NCI-H2107 treated with DMSO at 0.1 percent for 48 hours (cell line): ENCODE measurements at regions not wholly inside any gene's neighbourhood (a gene's known extent, or its start where the extent isn't known, plus 50 kb on each side); places are given as distances from the start of the nearest gene placed in this dataset.
"Not testable (repeated sequence)": the region's sequence is repeated elsewhere in the genome, so short reads cannot be mapped to it uniquely, and the experiment has no call there.

Source experiments
- DNase-seq: peaks from one replicate; lab custom pipeline; 2025; ENCODE audit not compliant: unreplicated experiment; lab: John Stamatoyannopoulos, UW

DNA sequence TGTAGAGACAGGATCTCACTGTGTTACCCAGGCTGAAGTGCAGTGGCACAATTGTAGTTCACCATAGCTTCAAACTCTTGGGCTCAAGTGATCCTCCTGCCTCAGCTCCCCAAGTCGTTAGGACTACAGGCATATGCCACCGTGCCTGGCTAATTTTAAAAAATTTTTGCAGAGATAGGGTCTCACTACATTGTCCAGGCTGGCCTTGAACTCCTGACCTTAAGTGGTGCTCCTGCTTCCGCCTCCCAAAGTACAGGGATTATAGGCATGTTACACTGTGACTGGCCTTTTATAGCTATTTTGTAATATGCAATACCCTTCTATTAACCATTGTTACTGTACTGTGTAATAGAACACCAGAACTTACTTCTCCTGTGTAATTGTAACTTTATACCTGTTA is 139.3 kb upstream of the ZNF267 start:
- no peak for DNase-seq

GRCh38 chr16:31745098-31745497 is 128.5 kb upstream of the ZNF267 start:
- DNase-seq: not testable (repeated sequence)

DNA sequence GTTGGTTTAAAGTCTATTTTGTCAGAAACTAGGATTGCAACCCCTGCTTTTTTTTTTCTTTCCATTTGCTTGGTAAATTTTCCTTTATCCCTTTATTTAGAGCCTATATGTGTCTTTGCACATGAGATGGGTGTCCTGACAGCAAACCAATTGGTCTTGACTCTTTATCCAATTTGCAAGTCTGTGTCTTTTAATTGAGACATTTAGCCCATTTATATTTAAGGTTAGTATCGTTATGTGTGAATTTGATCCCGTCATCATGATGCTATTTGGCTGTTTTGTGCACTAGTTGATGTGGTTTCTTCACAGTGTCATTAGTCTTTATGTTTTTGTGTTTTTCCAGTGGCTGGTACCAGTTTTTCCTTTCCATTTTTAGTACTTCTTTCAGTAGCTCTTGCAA is 127.7 kb upstream of the ZNF267 start:
- DNase-seq: no peak

DNA sequence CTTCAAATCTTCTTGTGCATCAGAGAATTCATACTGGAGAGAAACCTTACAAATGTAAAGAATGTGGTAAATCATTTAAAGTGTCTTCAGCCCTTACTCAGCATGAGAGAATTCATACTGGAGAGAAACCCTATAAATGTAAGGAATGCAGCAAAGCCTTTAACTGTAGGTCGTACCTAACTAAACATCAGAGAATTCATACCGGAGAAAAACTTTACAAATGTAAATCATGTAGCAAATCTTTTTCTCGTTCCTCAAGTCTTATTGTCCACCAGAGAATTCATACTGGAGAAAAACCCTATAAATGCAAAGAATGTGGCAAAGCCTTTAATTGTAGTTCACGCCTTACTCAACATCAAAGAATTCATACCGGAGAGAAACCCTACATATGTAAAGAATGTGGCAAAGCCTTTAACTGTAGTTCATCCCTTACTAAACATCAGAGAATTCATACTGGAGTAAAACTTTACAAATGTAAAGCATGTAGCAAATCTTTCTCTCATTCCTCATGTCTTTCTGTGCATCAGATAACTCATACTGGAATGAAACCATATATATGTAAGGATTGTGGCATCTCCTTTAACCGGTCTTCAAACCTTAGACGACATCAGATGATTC is 118.5 kb upstream of the ZNF267 start:
- no peak for DNase-seq

- DNase-seq: no peak
These were observed 109.5 kb upstream of the ZNF267 start for GRCh38 chr16:31764103-31764502.

DNA sequence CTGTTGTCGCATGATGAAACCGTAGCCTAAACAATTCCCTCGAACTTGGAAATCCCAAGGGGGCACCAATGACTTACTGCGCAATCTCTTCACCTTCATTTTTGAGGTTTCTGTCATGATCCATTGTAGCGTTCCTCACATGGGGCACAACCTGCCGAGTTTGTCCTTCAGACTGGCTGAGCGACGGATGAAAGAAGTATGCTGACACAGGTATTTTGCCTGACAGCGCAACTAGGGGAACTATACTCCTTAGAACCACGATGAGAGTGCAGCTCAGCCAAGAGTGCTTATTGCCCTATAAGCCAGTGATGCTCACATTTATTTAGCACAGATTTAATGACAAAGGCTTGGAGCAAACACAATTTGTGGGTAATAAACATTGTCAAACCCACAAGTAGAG is 106.3 kb upstream of the ZNF267 start:
- DNase-seq: no peak

GRCh38 chr16:31780342-31780741 is 93.3 kb upstream of the ZNF267 start:
- DNase-seq: no peak

DNA sequence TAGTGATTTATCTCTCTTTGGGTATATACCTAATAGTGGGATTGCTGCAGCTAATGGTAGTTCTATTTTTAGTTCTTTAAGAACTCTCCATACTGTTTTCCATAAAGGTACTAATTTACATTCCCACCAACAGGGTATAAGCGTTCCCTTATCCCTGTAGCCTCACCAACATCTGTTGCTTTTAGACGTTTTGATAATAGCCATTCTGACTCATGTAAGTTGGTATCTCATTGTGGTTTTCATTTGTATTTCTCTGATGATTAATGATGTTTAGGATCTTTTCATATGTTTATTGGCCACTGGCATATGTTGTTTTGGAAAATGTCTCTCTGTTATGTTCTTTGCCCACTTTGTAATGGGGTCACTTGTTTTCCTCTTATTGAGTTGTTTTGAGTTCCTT is 88.5 kb upstream of the ZNF267 start:
- no peak for DNase-seq

DNA sequence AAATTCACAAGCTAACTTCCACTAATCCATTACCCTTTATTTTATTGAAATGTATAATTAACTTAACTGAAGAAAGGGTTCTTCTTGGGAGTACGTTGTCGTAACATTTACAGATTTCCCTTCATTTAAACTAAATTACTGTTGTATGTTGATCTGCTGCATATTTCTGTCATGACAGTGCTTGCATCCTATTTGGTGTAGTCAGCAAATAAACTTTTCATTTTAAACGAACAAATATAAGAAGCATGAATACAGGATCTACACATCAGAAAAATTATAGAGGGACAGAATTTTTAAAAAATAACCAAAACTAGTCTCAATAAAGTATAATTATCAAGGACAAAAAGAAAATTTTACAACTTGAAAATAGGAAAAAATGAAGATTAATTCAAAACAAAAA is 66.5 kb upstream of the ZNF267 start:
- DNase-seq: no peak

DNA sequence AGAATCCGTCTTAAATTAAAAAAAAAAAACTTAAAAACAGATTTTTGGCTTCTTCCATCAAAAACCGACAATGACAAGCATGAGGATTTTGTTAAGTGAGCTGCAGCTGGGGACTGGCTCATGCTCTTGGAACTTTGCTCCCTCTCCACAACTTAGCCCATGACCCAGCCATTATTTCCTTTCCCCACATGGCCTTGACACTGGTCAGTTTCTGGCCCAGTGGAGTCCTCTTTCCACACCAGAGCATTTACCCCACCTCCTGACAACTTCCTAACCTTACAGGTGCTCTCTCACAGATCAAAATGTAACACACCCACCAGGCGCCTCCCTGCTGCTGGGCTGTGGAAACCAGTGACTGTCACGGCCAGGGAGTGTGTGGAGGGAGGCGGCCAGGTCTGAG is 62.7 kb upstream of the ZNF267 start:
- DNase-seq: no peak

- not testable (repeated sequence) for DNase-seq
These were observed 57.5 kb upstream of the ZNF267 start for GRCh38 chr16:31816141-31816540.

DNA sequence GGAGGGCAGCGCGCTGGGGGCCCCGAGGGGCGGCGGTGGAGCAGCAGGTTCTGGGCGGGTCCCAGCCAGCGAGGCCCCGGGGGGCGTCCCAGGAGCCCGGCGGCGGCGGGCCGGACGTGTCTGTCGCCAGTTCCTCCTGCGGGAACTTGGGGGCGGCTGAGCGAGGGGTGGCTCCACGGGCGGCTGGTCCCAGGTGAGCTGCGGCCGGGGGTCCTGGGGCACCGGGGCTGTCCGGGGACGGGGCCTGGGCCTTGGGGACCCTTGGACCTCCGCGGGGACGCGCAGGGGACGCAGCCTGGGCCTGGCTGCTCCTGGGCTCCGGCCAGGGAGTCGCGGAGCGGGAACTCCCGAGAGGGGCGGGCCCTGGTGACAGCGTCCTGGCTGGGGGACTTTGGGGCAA is 54.2 kb upstream of the ZNF267 start:
- no peak for DNase-seq

GRCh38 chr16:31819948-31820347 is 53.7 kb upstream of the ZNF267 start:
- no peak for DNase-seq
